ENCODE measurements at regions not wholly inside any gene's neighbourhood (a gene's known extent, or its start where the extent isn't known, plus 50 kb on each side); places are given as distances from the start of the nearest gene placed in this dataset.

GRCh38 chr10:4137299-4137698 is 352.3 kb upstream of the KLF6 start:
- no peak for TF ChIP-seq POLR2A (IDR thresholded peaks at IDR 0.05; ENCODE audit: low read depth, low read length)
- TF ChIP-seq POLR2AphosphoS5 (IDR thresholded peaks at IDR 0.05; ENCODE audit: low read depth, low read length): no peak
- no peak for TF ChIP-seq TAF1 (IDR thresholded peaks at IDR 0.05; ENCODE audit: borderline replicate concordance, low read depth, low read length)

All from GM12892 (cell line).